Right lobe of liver (tissue), 6 donors: ENCODE measurements at regions not wholly inside any gene's neighbourhood (a gene's known extent, or its start where the extent isn't known, plus 50 kb on each side); places are given as distances from the start of the nearest gene placed in this dataset.

Source experiments
- ATAC-seq, 4 donors: fragments of 200-7000 bp; cut with Tn5 transposase; one replicate each; pipeline ENCODE4 v1.9.1; 2020; ENCODE audit warnings: mild to moderate bottlenecking in 4 of 4, moderate library complexity in 4 of 4
- DNase-seq, 3 donors: peaks; one replicate each; pipeline ENCODE4 v3.0.0-alpha.2; 2020
- H3K27ac ChIP-seq, 3 donors: fragments of 200-600 bp; one replicate each; pipeline ENCODE4 v1.8.0; 2022
- H3K27me3 ChIP-seq, 2 donors: fragments of 200-600 bp; one replicate each; pipeline ENCODE4 v1.8.0; 2022
- H3K36me3 ChIP-seq, 4 donors: fragments of 200-600 bp; sonication (generic) in 1 of 4; one replicate each; pipeline versions ENCODE4 v1.5.1 to v1.8.0; 2017 to 2022; ENCODE audit warnings: control low read depth in 1 of 4
- H3K4me1 ChIP-seq, 4 donors: fragments of 200-600 bp; sonication (generic) in 1 of 4; one replicate each; pipeline versions ENCODE4 v1.5.1 to v1.8.0; 2017 to 2022; ENCODE audit warnings: control low read depth in 1 of 4
- H3K4me3 ChIP-seq, 3 donors: fragments of 200-600 bp; one replicate each; pipeline ENCODE4 v1.8.0; 2022
- H3K9me3 ChIP-seq, 4 donors: fragments of 200-600 bp; sonication (generic) in 1 of 4; one replicate each; pipeline versions ENCODE4 v1.5.1 to v1.8.0; 2017 to 2022; ENCODE audit warnings: control low read depth in 1 of 4
- CTCF ChIP-seq, 4 donors: fragments of 200-600 bp in 3 of 4; fragments of 450-650 bp in 1 of 4; IDR thresholded peaks; one replicate each; pipeline versions ENCODE4 v1.5.1 to v1.8.0; 2016 to 2022; ENCODE audit warnings: antibody characterized with exemption in 4 of 4, mild to moderate bottlenecking in 2 of 4
- POLR2A ChIP-seq: fragments of 450-650 bp; IDR thresholded peaks from one replicate; pipeline ENCODE4 v1.6.1; 2017; ENCODE audit warnings: antibody characterized with exemption, mild to moderate bottlenecking
- WGBS: methylation state at CpG from one replicate; pipeline ENCODE4 v1.1.6; 2018; ENCODE audit warnings: low coverage, low lambda C conversion rate; ENCODE audit not compliant: insufficient coverage; ENCODE audit errors: missing lambda C conversion rate; 5-methylcytosine and 5-hydroxymethylcytosine counted together
- intact Hi-C, 2 donors: fragments of 100-400 bp; cut with DNase I; formaldehyde crosslinking; loops; one replicate each; pipeline versions ENCODE4 v1.11.2 to v1.14.1; 2022
- donor health status: DM: no; HTN: yes; CAD: no.
- donor health status: DM: no; HTN: no; CAD: no.
- donor health status: DM: no; HTN: no; CAD: no.
- donor health status: DM: no; HTN: yes; CAD: no.
- donor health status: DM: no; HTN: yes; CAD: no.

- H3K4me3 ChIP-seq: no peak overlapping the region
- no peaks in the 10 kb centered on the region for H3K4me1 ChIP-seq
- DNase-seq: no peak
- ATAC-seq: no peak
- H3K27me3 ChIP-seq: no peaks in the 10 kb centered on the region
- intact Hi-C loops: no loop called here
- H3K27ac ChIP-seq: no peak overlapping the region
- 65% methylated on average over 2 of the region's 4 CpGs for whole genome bisulfite sequencing
- no peaks in the 10 kb centered on the region for H3K36me3 ChIP-seq
- TF ChIP-seq CTCF (IDR thresholded peaks at IDR 0.05) (no peak), POLR2A (no peak)
- no peaks in the 10 kb centered on the region for H3K9me3 ChIP-seq
Observed at GRCh38 chr12:98275131-98275475, 240.3 kb upstream of the TMPO start.

- TF ChIP-seq POLR2A: no peak
- TF ChIP-seq CTCF (IDR thresholded peaks at IDR 0.05): no peak
- WGBS: 55% methylated on average over 6 of the region's 6 CpGs
- no peaks in the 10 kb centered on the region for H3K36me3 ChIP-seq
- intact Hi-C loops: no loop called here
- H3K27ac ChIP-seq: no peak overlapping the region
- DNase-seq: no peak
- ATAC-seq: no peak
- H3K4me3 ChIP-seq: no peak overlapping the region
- no peaks in the 10 kb centered on the region for H3K27me3 ChIP-seq
- no peaks in the 10 kb centered on the region for H3K9me3 ChIP-seq
- no peaks in the 10 kb centered on the region for H3K4me1 ChIP-seq
Observed at GRCh38 chr12:98280152-98280551, 235.2 kb upstream of the TMPO start.

- WGBS: 80% methylated on average over 7 of the region's 7 CpGs
- no peaks in the 10 kb centered on the region for H3K27me3 ChIP-seq
- TF ChIP-seq CTCF (IDR thresholded peaks at IDR 0.05): no peak
- no peak for TF ChIP-seq POLR2A
- no peak overlapping the region for H3K27ac ChIP-seq
- DNase-seq (no peak), ATAC-seq (no peak)
- H3K4me1 ChIP-seq: no peaks in the 10 kb centered on the region
- intact Hi-C loops: no loop called here
- H3K36me3 ChIP-seq: no peaks in the 10 kb centered on the region
- no peaks in the 10 kb centered on the region for H3K9me3 ChIP-seq
- no peak overlapping the region for H3K4me3 ChIP-seq
Observed at GRCh38 chr12:98280621-98281020, 234.8 kb upstream of the TMPO start.

- TF ChIP-seq CTCF (IDR thresholded peaks at IDR 0.05) (no peak), POLR2A (no peak)
- WGBS: 12% methylated on average over 4 of the region's 4 CpGs
- ATAC-seq (no peak), DNase-seq (no peak)
- H3K27ac ChIP-seq: no peak overlapping the region
- H3K4me1 ChIP-seq: no peaks in the 10 kb centered on the region
- H3K4me3 ChIP-seq: no peak overlapping the region
- intact Hi-C loops: no loop called here
- H3K9me3 ChIP-seq: no peaks in the 10 kb centered on the region
- H3K27me3 ChIP-seq: no peaks in the 10 kb centered on the region
- H3K36me3 ChIP-seq: no peaks in the 10 kb centered on the region
Observed at GRCh38 chr12:98291828-98292227, 223.6 kb upstream of the TMPO start.
